H1 (cell line): ENCODE measurements at regions not wholly inside any gene's neighbourhood (a gene's known extent, or its start where the extent isn't known, plus 50 kb on each side); places are given as distances from the start of the nearest gene placed in this dataset.
A peak's percentile ranks its signal among the peaks of the same experiment; 100 is the strongest.

ENCODE experiments used
- CTCF ChIA-PET: fragments of 300-600 bp; sonication (Branson Sonifier 250); formaldehyde crosslinking; loops from one replicate; lab custom pipeline; 2021; ENCODE audit not compliant: partially characterized antibody; lab: Charles Lee
- POLR2A ChIA-PET: fragments of 300-600 bp; sonication (Branson Sonifier 250); formaldehyde crosslinking; loops from one replicate; lab custom pipeline; 2021; ENCODE audit warnings: inconsistent platforms; ENCODE audit not compliant: partially characterized antibody; lab: Charles Lee
- DNase-seq, 2 experiments: peaks; one replicate each; pipeline versions ENCODE4 v3.0.0 to v3.0.0-alpha.2; 2010 to 2022; ENCODE audit warnings: low spot score in 2 of 2, low read depth in 1 of 2, mixed read lengths in 1 of 2
- FAIRE-seq: peaks from 2 replicates; lab custom pipeline; 2011; peaks lifted over from hg19 to GRCh38; lab: Jason Lieb, UNC
- H2AFZ ChIP-seq: 2 replicates; pipeline ENCODE4 v1.8.1; 2012; ENCODE audit warnings: low read length, inconsistent platforms
- H2AK5ac ChIP-seq: 2 replicates; pipeline ENCODE4 v1.6.1; 2013; ENCODE audit warnings: low read depth, low read length
- H2BK120ac ChIP-seq: replicated peaks from 2 replicates; pipeline ENCODE3; 2013; ENCODE audit warnings: low read depth, low read length, inconsistent platforms
- H2BK12ac ChIP-seq: 2 replicates; pipeline ENCODE4 v1.6.1; 2013; ENCODE audit warnings: low read depth, low read length
- H2BK15ac ChIP-seq: 2 replicates; pipeline ENCODE4 v1.6.1; 2013; ENCODE audit warnings: low read length
- H2BK20ac ChIP-seq: 2 replicates; pipeline ENCODE4 v1.6.1; 2013; ENCODE audit warnings: low read length
- H2BK5ac ChIP-seq: 2 replicates; pipeline ENCODE4 v1.6.1; 2013; ENCODE audit warnings: low read depth, low read length
- H3K14ac ChIP-seq: 2 replicates; pipeline ENCODE4 v1.6.1; 2013; ENCODE audit warnings: inconsistent platforms; ENCODE audit not compliant: insufficient read length
- H3K18ac ChIP-seq: 2 replicates; pipeline ENCODE4 v1.6.1; 2013; ENCODE audit warnings: low read length; ENCODE audit errors: extremely low read depth
- H3K23ac ChIP-seq: 2 replicates; pipeline ENCODE4 v1.6.1; 2013; ENCODE audit warnings: inconsistent platforms; ENCODE audit not compliant: insufficient read length
- H3K23me2 ChIP-seq: 2 replicates; pipeline ENCODE4 v1.6.1; 2013; ENCODE audit warnings: low read depth, low read length
- H3K27ac ChIP-seq: 2 replicates; pipeline ENCODE4 v1.6.1; 2011; ENCODE audit warnings: low read depth, low read length, inconsistent platforms
- H3K27me3 ChIP-seq, 4 experiments: replicated peaks in 1 of 4; 1 replicate in 1 of 4; 2 replicates in 3 of 4; pipeline versions ENCODE4 v1.6.1 to v1.8.1; 2011 to 2013; ENCODE audit warnings: low read length in 3 of 4, mild to moderate bottlenecking in 3 of 4, inconsistent platforms in 2 of 4, mixed read lengths in 2 of 4, moderate library complexity in 1 of 4; ENCODE audit not compliant: control insufficient read depth in 3 of 4, insufficient read depth in 3 of 4; ENCODE audit errors: extremely low read depth in 1 of 4
- H3K36me3 ChIP-seq, 4 experiments: 2 replicates each; pipeline versions ENCODE4 v1.6.1 to v1.8.1; 2011 to 2013; ENCODE audit warnings: mild to moderate bottlenecking in 4 of 4, low read length in 3 of 4, moderate library complexity in 2 of 4, control low read depth in 1 of 4, inconsistent platforms in 1 of 4; ENCODE audit not compliant: insufficient read depth in 4 of 4, control insufficient read depth in 2 of 4
- H3K4ac ChIP-seq: replicated peaks from 2 replicates; pipeline ENCODE3; 2013; ENCODE audit warnings: low read length, low read depth, mixed read lengths, inconsistent platforms; ENCODE audit not compliant: insufficient read length
- H3K4me1 ChIP-seq, 4 experiments: replicated peaks in 1 of 4; 1 replicate in 1 of 4; 2 replicates in 3 of 4; pipeline versions ENCODE4 v1.6.1 to v1.8.1; 2011 to 2013; ENCODE audit warnings: low read length in 3 of 4, inconsistent platforms in 2 of 4, mixed read lengths in 1 of 4; ENCODE audit not compliant: insufficient read depth in 4 of 4, control insufficient read depth in 3 of 4
- H3K4me2 ChIP-seq, 2 experiments: 2 replicates each; pipeline versions ENCODE4 v1.6.1 to v1.8.1; 2011 to 2013; ENCODE audit warnings: low read depth in 2 of 2, low read length in 2 of 2, control low read depth in 1 of 2, inconsistent platforms in 1 of 2, mild to moderate bottlenecking in 1 of 2; ENCODE audit not compliant: insufficient read depth in 1 of 2
- H3K4me3 ChIP-seq, 4 experiments: fragments of 200-600, 300-600 bp in 1 of 4; sonication (generic), shearing (Covaris generic), sonication (Bioruptor Twin) in 1 of 4; 2 replicates each; pipeline versions ENCODE4 v1.5.1 to v1.8.1; 2011 to 2016; ENCODE audit warnings: low read length in 4 of 4, low read depth in 3 of 4, control low read depth in 2 of 4, inconsistent platforms in 2 of 4, mild to moderate bottlenecking in 2 of 4, mixed read lengths in 1 of 4, moderate library complexity in 1 of 4; ENCODE audit not compliant: insufficient read depth in 2 of 4; ENCODE audit errors: extremely low read depth in 1 of 4
- H3K56ac ChIP-seq: replicated peaks from 2 replicates; pipeline ENCODE3; 2013; ENCODE audit warnings: low read depth, mild to moderate bottlenecking, mixed read lengths, low read length, inconsistent platforms; ENCODE audit not compliant: insufficient read length
- H3K79me1 ChIP-seq: 2 replicates; pipeline ENCODE4 v1.6.1; 2013; ENCODE audit warnings: low read depth, low read length, control low read depth
- H3K79me2 ChIP-seq, 2 experiments: 2 replicates each; pipeline versions ENCODE4 v1.6.1 to v1.8.1; 2012 to 2013; ENCODE audit warnings: low read length in 2 of 2, mild to moderate bottlenecking in 2 of 2, inconsistent platforms in 1 of 2; ENCODE audit not compliant: insufficient read depth in 2 of 2, control insufficient read depth in 1 of 2
- H3K9ac ChIP-seq, 4 experiments: replicated peaks in 1 of 4; 1 replicate in 1 of 4; 2 replicates in 3 of 4; pipeline versions ENCODE4 v1.6.1 to v1.8.1; 2011 to 2013; ENCODE audit warnings: low read depth in 3 of 4, low read length in 3 of 4, control low read depth in 2 of 4, mild to moderate bottlenecking in 2 of 4, moderate library complexity in 2 of 4, inconsistent platforms in 1 of 4; ENCODE audit errors: extremely low read depth in 1 of 4
- H3K9me3 ChIP-seq, 2 experiments: 2 replicates each; pipeline versions ENCODE4 v1.6.1 to v1.8.1; 2012 to 2013; ENCODE audit warnings: mild to moderate bottlenecking in 2 of 2, moderate library complexity in 2 of 2, control low read depth in 1 of 2, inconsistent platforms in 1 of 2, low read depth in 1 of 2, low read length in 1 of 2, mixed read lengths in 1 of 2; ENCODE audit not compliant: insufficient read depth in 2 of 2
- H4K20me1 ChIP-seq, 2 experiments: replicated peaks in 1 of 2; 2 replicates each; pipeline versions ENCODE3 to v1.8.1; 2011 to 2013; ENCODE audit warnings: inconsistent platforms in 2 of 2, low read length in 2 of 2, mild to moderate bottlenecking in 1 of 2; ENCODE audit not compliant: insufficient read depth in 2 of 2, control insufficient read depth in 1 of 2
- H4K5ac ChIP-seq: 2 replicates; pipeline ENCODE4 v1.6.1; 2013; ENCODE audit warnings: low read length, low read depth, mixed read lengths, inconsistent platforms; ENCODE audit not compliant: insufficient read length
- H4K8ac ChIP-seq: 2 replicates; pipeline ENCODE4 v1.8.0; 2013; ENCODE audit warnings: mild to moderate bottlenecking, moderate library complexity, low read length, inconsistent platforms; ENCODE audit not compliant: insufficient read depth; ENCODE audit errors: extremely low read depth
- H4K91ac ChIP-seq: replicated peaks from 2 replicates; pipeline ENCODE3; 2013; ENCODE audit warnings: low read length, mixed read lengths, inconsistent platforms; ENCODE audit not compliant: insufficient read length
- WGBS, 2 experiments: shearing (Covaris generic) in 1 of 2; methylation state at CpG; one replicate each; pipeline versions ENCODE4 v1.1.6 to v1.1.7; 2013 to 2015; ENCODE audit warnings: low lambda C conversion rate in 2 of 2, mixed read lengths in 2 of 2, inconsistent platforms in 1 of 2, low coverage in 1 of 2, missing lambda C conversion rate in 1 of 2; ENCODE audit not compliant: insufficient replicate concordance in 2 of 2, insufficient coverage in 1 of 2, insufficient read length in 1 of 2; ENCODE audit errors: extremely low coverage in 1 of 2, missing lambda C conversion rate in 1 of 2; 5-methylcytosine and 5-hydroxymethylcytosine counted together

DNA sequence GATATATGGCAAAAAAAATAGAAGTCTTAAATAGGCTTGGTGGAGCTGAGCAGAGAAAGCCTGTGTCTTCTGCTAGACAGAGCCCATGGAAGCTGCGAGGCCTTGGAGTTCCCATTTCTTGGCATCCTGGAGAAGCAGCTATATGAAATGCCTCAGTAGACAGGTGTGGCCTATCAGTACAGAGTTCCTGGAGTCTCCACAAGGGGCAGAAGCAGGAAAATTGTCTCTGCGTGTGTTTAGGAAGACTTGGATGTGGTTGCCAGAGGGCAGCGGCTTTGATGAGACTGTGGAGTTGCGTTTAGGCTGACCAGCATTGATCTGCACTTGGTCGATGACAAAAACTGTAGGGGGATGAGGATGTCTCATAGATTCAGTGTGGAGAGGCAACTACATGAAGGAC lies 334.5 kb upstream of the SEL1L start:
- 91% methylated on average over 5 of the region's 5 CpGs; no CpG with 5 or more reads in 1 of the 2 experiments for WGBS, 2 experiments
- Histone ChIP-seq H2AK5ac (no peak overlapping the region), H4K5ac (no peak overlapping the region), H2BK5ac (no peak overlapping the region), H3K79me2 (no peaks in the 10 kb centered on the region), H3K23ac (no peak overlapping the region), H4K8ac (no peak overlapping the region), H3K4me2 (no peak overlapping the region), H2BK15ac (no peak overlapping the region), H4K91ac (no peak overlapping the region), H2AFZ (peak overlapping the region; percentile 56; the same call in 1 of the 2 replicates), H2BK120ac (no peak overlapping the region), H3K36me3 (no peaks in the 10 kb centered on the region), H3K56ac (no peak overlapping the region), H3K4me3 (no peak overlapping the region), H3K27me3 (peaks cover 0 to 1% (median 0%) of the 10 kb centered on the region in 4 experiments; a peak in 1 of 7 replicates), H3K79me1 (no peaks in the 10 kb centered on the region), H3K23me2 (no peaks in the 10 kb centered on the region), H3K18ac (no peak overlapping the region), H2BK20ac (no peak overlapping the region), H3K14ac (no peak overlapping the region), H3K4ac (no peak overlapping the region), H3K4me1 (peaks cover 0 to 3% (median 0%) of the 10 kb centered on the region in 4 experiments; a peak in 1 of 7 replicates), H3K9me3 (no peaks in the 10 kb centered on the region), H3K27ac (no peak overlapping the region), H3K9ac (no peak overlapping the region), H2BK12ac (no peak overlapping the region), H4K20me1 (no peaks in the 10 kb centered on the region)
- DNase-seq (peak in 1 of 2 experiments; percentile 47), FAIRE-seq (no peak)
- ChIA-PET CTCF (interaction anchor here (0.7 to 1.8 kb wide), 11 partner anchors 9 to 242 kb away, joined by 3 to 6 read pairs (median 4); no protein-coding TSS in a partner anchor), POLR2A (no interaction called here)
